ENCODE measurements at regions not wholly inside any gene's neighbourhood (a gene's known extent, or its start where the extent isn't known, plus 50 kb on each side); places are given as distances from the start of the nearest gene placed in this dataset.

DNA sequence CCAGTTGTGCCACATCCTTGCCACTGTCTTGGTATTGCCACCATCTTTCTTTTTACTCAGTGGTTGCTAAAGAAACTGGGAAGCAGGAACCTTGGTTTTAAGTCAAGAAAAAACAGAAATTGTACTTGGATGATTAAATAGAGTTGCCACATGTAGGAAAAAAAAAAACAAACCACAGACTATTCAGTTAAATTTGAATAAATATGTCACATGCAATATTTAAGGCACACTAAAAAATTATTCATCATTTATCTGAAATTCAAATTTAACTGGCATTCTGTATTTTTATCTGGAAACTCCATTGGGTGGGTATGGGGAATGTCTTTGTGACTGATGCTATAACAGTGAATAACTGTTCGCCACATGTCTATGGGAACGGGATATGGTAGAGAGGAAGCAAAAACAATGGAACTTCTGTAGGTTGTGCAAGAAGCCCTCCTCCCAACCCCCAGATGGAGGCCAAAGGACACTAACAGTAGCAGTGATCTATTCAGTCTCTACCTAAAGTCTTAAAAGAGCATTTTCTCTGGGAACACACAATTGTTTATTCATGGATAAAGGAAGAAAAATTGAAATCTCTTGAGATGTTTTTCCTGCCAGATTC lies 57.0 kb upstream of the PLAC8 start:
- DNase-seq, result no peak

DNA sequence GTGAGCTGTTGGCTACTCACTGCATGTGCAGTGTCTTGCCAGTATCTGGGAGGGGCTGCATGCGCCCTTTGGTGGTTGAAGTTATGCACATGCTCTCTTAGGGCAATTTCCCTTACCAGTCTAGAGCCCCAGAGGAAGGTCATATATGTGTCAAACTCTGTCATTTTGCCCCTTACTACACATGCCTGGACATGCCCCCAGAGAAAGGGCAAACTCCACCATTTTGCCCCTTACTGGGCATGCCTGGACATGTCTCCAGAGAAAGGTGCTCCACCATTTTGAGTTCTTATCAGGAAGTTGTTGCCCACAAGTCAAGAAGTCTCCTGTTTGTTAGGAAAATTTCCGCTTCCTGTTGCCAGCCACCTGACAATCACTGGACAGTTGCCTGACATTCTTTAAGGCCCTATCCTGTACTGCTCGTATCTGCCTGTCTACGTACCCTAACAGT lies 56.4 kb upstream of the PLAC8 start:
- DNase-seq, result no peak

Measured in NCI-H526 (cell line).